GM08714 (cell line): ENCODE measurements at regions not wholly inside any gene's neighbourhood (a gene's known extent, or its start where the extent isn't known, plus 50 kb on each side); places are given as distances from the start of the nearest gene placed in this dataset.

Source experiments
- H3K4me3 ChIP-seq: fragments of 200-500 bp; sonication (Bioruptor generic); 2 replicates; pipeline ENCODE4 v1.5.1; 2014; ENCODE audit warnings: mild to moderate bottlenecking, low read length, inconsistent platforms
- ZNF274 ChIP-seq: IDR thresholded peaks from 2 replicates; pipeline ENCODE4 v1.6.1; 2012; ENCODE audit warnings: mild to moderate bottlenecking, low read depth, low read length

DNA sequence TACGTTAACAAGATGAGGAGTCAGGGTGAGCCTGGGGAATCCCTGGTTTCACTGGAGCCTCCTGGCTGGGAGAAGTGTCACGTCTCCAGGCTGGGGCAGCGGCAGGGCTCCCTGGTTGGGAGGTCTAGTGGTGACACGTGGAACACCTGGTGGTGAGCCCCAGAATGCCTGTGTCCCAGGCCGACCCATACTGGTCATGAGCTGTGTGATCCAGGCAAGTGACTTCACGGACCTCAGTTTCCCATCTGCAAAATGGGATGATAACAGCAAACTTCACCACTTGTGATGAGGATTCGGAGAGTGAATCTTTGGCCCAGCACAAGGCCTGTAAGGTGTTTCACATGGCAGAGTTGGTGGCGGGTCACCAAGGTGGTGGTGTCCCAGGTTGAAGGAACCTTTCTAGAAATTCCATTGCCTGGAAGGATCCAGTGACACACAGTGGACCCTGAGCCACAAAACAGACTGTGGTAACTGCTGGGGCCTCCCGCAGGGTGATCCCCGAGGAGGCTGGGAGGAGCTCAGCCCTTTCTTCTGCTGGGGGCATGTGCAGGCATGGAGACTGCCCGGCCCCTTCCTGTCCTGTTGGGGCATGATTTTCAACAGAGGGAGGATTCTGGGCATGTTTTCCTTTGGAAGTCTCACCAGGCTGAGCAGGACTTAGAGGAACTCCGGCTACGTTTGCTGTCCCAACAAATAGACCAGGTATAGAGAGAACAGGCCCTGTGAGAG, 153.9 kb upstream of the IER5L start:
- H3K4me3 ChIP-seq, result no peak overlapping the region
- TF ChIP-seq ZNF274, result no peak

DNA sequence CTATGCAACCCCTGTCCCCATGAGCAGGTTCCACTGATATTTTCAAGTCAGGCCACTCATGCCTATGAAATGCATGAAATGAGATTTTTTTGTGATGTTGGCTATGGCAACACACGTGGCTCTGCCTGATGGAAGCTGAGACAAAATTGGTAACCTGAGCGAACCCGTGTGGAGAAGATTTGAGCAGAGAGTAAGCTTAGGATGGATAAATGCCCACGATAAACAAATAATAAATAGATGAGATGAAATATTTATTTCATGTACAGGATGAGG, 153.4 kb upstream of the IER5L start:
- H3K4me3 ChIP-seq, result no peak overlapping the region
- no peak for TF ChIP-seq ZNF274

DNA sequence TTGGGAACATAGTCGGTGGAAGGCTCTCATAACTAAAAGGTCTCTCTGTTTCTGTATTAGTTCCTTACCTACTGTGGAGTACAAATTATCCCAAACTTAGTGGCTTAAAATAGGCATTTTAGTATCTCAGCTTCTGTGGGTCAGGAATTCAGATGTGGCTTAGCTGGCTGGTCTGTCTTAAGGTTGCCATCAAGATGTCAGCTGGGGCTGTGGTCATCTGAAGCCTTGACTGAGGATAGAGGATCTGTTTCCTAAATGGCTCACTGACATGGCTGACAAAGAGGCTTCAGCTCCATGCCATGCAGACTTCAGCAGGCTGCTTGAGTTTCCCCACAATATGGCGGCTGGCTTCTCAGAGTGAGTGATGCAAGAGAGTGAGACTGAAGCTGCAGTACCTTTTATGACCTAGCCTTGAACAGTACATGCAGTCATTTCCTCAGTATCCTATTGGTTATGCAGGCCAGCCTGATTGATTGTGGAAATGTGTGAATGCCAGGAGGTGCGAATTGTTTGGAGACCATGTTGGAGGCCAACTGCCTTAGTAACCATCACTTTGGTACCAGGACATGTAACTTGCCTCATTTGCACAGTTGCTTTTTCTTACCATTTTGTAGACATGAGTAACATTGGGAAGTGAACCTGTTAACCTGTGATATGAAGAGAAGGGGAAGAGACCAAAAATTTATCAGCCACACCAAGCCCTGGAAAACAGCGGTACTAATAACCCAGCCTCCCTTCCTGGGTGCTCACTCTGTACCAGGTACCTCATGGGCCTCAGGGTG, 152.8 kb upstream of the IER5L start:
- H3K4me3 ChIP-seq, result no peak overlapping the region
- no peak for TF ChIP-seq ZNF274

DNA sequence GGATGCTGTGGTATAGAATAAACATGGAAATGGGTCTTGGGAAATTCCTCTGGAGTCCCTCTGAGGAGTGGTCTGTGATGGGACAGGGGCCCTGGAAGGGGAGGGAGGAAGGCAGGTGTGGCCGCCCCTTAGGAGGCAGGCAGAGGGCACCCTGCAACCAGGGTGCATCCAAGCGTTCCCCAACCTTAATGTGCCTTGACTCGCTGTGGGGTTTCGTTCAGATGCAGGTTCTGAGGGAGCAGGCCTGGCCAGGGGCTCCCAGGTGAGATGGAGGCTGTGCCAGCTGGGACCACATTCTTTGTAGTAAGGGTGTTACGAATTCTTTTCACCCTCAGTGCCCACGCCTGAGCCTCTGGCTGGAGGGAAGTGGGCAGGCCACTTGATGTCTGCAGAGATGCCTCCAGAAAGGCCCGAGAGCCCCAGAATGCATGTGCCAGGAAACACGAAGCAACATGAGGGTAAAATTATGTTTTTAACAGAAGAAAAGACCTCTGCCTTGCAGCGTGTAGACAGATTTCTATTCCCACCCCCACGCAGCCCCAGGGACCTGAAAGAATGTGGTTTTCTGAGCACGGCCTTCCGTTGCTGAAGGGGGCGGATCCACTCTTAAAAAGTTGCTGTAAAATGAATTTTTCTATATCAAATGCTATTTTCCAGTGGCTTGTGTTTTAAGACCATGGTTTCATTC, 150.4 kb upstream of the IER5L start:
- no peak for TF ChIP-seq ZNF274

DNA sequence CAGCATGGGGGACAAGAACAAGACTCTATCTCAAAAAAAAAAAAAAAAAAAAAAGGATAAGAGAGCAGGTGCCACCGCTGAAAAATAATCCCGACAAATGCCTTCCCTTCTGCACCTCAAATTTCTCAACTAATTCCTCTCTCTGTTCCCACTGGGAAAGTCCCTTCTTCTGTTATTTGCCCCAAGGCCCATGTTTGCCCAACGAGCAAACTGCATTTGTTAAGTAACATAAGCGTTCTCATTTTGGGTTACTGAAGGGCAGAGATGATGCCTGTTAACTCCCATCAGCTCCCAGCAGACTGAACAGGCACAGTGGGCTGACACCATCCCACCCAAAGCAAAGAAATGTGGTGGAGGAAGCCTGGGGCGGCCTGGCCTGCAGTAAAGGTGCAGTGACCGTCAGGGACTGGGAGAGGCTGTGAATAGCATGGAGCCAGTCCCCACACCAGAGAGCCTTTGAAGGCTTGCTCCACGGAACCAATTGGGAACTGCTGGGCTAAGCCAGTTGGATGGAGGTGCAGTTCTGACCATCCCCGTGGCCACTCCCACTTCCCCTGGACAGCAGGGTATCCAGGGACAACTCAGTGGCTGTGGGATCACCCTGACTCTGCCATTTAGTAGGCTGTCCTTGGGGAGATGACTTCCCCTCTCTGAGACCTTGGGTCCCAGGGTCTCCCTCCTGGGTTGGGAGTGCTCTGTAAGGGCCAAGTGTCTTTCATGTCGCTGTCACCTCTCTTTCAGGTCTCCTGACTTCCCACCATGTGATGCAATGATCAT, 149.7 kb upstream of the IER5L start:
- no peak overlapping the region for H3K4me3 ChIP-seq
- no peak for TF ChIP-seq ZNF274

More for the DNA sequence above, 150.4 kb upstream of the IER5L start:
- H3K4me3 ChIP-seq, result no peak overlapping the region

DNA sequence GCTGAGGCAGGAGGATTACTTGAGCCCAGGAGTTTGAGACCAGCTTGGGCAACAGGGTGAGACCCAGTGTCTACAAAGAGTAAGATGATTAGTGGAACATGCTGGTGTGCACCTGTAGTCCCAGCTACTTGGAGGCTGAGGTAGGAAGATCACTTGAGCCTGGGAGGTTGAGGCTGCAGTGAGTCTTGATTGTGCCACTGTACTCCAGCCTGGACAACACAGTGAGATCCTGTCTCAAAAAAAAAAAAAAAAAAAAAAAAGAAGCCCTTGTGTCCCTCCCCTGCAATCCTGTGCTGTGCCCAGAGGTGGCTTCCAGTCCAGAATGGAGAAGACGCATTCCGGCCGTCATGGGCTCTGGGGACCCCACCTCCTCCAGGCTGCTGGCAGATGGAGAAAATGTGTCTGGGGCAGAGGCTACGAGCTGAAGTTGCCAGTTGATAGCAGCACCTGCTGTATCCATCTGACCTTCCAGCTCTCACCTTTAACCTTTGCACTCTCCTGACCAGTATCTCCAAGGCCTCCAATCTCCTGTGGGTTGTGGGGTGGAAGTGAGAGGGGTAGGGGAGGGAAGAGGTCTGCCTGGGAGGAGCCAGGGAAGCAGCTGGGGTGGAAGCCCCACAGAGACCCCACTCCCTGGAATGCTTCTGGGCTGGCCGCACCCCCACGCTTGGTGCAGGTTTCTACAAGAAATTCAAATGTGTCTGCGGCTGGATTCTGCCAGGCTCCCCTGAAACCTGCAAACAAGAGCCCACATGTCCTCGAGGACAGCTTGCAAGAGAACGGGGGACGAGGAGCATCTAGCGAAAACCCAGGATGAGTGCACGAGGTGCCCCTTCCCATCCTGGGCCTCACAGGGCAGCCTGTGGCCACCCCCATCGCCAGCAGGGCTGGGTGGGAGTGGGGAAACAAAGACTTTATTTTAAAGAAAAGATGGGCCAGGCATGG, 148.3 kb upstream of the IER5L start:
- TF ChIP-seq ZNF274, result no peak

DNA sequence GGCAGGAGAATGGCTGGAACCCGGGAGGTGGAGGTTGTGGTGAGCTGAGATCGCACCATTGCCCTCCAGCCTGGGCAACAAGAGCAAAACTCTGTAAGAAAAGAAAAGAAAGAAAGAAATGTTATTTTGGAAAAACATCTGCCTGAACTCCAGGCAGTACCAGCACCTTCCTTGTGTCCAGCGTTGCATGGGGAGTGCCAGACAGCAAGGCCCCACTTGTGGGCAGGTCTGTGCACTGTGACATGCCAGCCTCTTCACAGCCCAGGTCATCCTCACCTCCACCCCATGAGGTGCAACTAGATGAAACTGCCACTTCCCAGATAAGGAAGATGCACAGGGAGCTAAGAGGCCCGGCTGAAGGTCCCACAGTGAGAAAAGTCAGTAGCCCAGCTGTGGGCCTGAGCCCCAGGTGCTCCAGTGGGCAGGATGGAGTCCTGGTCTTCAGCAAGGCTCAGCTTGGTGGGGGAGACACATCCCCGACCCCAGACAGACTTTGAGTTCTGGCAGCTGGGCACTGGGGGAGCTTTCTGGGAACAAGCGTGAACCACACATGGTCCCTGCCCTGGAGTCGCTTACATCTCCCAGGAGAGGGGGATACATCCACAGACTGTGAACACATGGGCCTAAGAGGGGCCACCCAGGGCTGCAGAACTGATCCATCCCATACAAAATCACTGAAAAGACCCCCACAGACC, 146.9 kb upstream of the IER5L start:
- H3K4me3 ChIP-seq, result no peak overlapping the region
- TF ChIP-seq ZNF274, result no peak

More for the DNA sequence above, 148.3 kb upstream of the IER5L start:
- no peak overlapping the region for H3K4me3 ChIP-seq

DNA sequence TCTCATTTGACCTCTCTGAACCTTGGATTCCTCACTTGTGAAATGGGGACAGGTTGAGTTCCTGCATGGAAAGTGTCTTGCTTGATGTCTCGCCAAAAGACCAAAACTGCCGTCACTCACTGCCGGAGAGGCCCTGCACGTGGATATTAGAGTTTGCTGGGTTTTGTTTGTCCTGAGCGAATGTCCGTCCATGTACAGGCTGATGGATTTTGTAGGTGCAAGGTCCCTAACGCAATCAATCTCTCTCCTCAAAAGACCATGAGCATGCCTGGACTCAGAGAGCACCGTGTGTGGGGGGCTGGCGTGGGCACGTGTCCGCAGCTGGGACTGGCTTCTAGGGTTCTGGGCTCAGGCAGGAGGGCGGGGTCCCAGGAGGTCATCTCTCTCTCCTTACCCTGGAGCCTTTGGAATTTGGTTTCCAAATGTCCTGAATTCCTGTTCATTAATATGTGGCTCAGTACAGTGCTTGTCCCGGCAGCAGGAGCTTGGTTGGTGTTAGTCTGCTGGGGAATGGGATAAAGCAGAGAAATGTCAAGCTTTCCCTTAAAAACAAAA, 146.0 kb upstream of the IER5L start:
- H3K4me3 ChIP-seq, result no peak overlapping the region
- no peak for TF ChIP-seq ZNF274

DNA sequence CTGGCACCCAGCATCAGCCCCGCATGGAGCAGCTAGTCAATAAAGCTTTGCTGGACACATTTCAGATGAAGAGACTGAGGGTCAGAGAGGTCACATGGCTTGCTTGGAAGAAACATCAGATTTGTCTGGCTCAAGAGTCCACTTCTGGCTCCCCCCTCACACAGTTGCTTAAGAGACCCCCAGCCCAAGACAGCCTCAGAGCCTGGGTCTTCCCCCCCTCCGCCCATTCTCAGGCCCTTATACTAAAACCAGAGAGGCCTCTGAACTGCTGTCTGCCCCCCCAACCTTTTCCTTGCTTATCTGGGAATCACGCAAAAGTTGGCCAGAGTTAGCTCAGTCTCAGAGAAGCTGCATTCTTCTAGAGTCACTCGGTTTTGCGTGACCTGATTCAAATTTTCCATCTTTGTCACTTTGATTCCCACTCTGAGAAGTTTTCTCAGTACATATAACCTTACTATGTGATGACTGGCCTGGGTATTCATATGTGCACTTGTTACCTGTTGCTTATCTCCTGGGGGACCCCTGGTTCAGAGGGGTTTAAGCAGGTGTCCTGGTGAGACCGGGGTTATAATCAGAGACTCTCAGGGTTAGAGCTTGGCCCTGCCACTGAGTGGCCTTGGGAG, 145.4 kb upstream of the IER5L start:
- no peak overlapping the region for H3K4me3 ChIP-seq
- TF ChIP-seq ZNF274, result no peak

DNA sequence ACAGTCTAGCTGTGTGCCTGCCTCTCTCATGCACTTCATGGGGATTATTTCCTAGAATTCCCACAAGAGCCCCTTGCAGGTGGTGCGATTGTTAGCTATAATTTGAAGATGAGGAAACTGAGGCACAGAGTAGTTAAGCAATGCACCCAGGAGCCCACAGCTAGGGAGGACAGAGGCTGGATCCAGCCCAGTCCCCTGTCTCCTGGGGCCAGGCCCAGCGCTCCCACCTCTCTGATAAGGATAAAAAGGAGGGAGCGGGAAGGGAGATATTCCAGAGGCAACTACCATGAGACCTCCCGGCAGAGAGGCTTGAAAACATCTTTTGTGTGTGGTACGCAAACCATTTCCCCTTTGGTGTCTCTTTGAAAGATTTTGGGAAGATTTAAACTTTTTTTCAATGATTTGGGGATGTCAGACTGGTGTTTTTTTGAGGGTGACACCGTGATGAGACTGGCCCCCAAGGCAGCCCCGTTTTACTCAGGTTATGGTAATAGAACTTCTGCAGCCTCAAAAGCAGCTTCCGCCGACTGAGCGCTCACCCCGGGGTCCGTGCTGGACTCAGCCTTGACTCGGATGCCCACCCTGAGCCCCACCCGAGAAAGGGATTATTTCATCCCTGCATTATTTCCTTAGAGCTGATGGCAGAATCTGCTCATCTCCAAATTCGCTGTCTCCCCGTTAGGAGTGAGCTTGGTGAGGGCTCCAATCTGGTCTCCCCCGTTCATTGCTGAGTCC, 144.7 kb upstream of the IER5L start:
- no peak overlapping the region for H3K4me3 ChIP-seq
- TF ChIP-seq ZNF274, result no peak

DNA sequence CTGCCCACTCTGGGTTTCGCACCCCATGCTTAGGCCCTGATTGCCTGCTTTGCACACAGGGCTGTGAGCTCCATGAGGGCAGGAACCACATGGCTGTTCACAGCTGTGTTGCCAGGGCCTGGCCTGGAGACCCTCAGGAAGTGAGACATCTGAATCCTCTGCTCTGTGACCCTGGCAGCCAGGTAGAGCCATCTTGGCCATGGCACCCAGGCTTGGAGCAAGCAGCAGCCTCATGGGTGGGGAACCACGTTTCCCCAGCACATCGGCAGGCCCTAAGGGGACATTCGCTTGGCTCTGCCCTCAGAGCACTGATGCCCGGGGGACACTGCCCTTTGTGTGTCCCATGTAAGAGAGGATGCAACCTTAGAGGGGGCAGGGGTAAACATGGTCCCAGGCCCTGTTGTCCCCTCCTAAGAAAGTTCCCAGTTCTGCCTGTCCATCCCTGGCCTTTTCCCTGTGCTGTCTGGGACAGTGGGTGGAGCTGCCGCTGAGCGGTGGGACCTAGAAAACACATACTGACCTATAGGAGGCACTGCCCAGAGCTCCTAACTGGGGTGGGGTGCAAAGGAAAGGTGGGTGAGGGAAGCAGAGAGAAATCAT, 144.1 kb upstream of the IER5L start:
- no peak overlapping the region for H3K4me3 ChIP-seq
- no peak for TF ChIP-seq ZNF274
